ENCODE measurements at regions not wholly inside any gene's neighbourhood (a gene's known extent, or its start where the extent isn't known, plus 50 kb on each side); places are given as distances from the start of the nearest gene placed in this dataset.

- Histone ChIP-seq H3K9me3 (peaks cover 0 to 8% (median 0%) of the 10 kb centered on the region in 3 donors), H3K4me1 (no peaks in the 10 kb centered on the region), H3K4me3 (no peak overlapping the region), H3K27me3 (no peaks in the 10 kb centered on the region), H3K27ac (no peak overlapping the region), H3K36me3 (no peaks in the 10 kb centered on the region)
- no peak for DNase-seq
- intact Hi-C loops (cut with DNase I; ENCODE audit: low total_unique reads) = no loop called here
- TF ChIP-seq CTCF (IDR thresholded peaks at IDR 0.05) = no peak
Measured at GRCh38 chr15:56788359-56788758, 55.0 kb upstream of the ZNF280D start.

GRCh38 chr15:56786966-56787365 is 53.7 kb upstream of the ZNF280D start:
- H3K4me3 ChIP-seq = no peak overlapping the region
- H3K9me3 ChIP-seq = no peaks in the 10 kb centered on the region
- H3K36me3 ChIP-seq = no peaks in the 10 kb centered on the region
- no peaks in the 10 kb centered on the region for H3K4me1 ChIP-seq
- no peak for DNase-seq
- intact Hi-C loops (cut with DNase I; ENCODE audit: low total_unique reads) = no loop called here
- TF ChIP-seq CTCF (IDR thresholded peaks at IDR 0.05) = no peak
- H3K27me3 ChIP-seq = no peaks in the 10 kb centered on the region
- H3K27ac ChIP-seq = no peak overlapping the region

- Histone ChIP-seq H3K9me3 (no peaks in the 10 kb centered on the region), H3K27me3 (no peaks in the 10 kb centered on the region), H3K4me3 (no peak overlapping the region), H3K4me1 (no peaks in the 10 kb centered on the region), H3K36me3 (no peaks in the 10 kb centered on the region), H3K27ac (no peak overlapping the region)
- intact Hi-C loops (cut with DNase I; ENCODE audit: low total_unique reads) = no loop called here
- DNase-seq = no peak
- no peak for TF ChIP-seq CTCF (IDR thresholded peaks at IDR 0.05)
Measured at GRCh38 chr15:56783857-56784661, 50.8 kb upstream of the ZNF280D start.

- TF ChIP-seq CTCF (IDR thresholded peaks at IDR 0.05) = no peak
- H3K27ac ChIP-seq = no peak overlapping the region
- no peaks in the 10 kb centered on the region for H3K27me3 ChIP-seq
- intact Hi-C loops (cut with DNase I; ENCODE audit: low total_unique reads) = no loop called here
- no peak overlapping the region for H3K4me3 ChIP-seq
- H3K9me3 ChIP-seq = no peaks in the 10 kb centered on the region
- H3K4me1 ChIP-seq = no peaks in the 10 kb centered on the region
- no peaks in the 10 kb centered on the region for H3K36me3 ChIP-seq
- no peak for DNase-seq
Measured at GRCh38 chr15:56783156-56783856, 50.0 kb upstream of the ZNF280D start.
